SK-N-SH (cell line): ENCODE measurements at regions not wholly inside any gene's neighbourhood (a gene's known extent, or its start where the extent isn't known, plus 50 kb on each side); places are given as distances from the start of the nearest gene placed in this dataset.

Experiments
- CTCF ChIA-PET: fragments of 300-600, 350-600 bp; formaldehyde crosslinking; extraction: SDS; loops from one replicate; lab custom pipeline; 2021; lab: Yijun Ruan, JAX
- POLR2A ChIA-PET: fragments of 350-600 bp; sonication (Branson Sonifier 250); formaldehyde crosslinking; extraction: SDS; loops from one replicate; lab custom pipeline; 2020; ENCODE audit warnings: antibody characterized with exemption, inconsistent platforms; lab: Yijun Ruan, JAX
- DNase-seq: peaks from one replicate; pipeline ENCODE4 v3.0.0; 2012
- H2AFZ ChIP-seq: fragments of 200-600 bp; sonication (generic); 2 replicates; pipeline ENCODE4 v1.8.1; 2016; ENCODE audit warnings: antibody characterized with exemption, mild to moderate bottlenecking, low read depth
- H3F3A ChIP-seq: fragments of 200-600 bp; sonication (generic); replicated peaks from 2 replicates; pipeline ENCODE3; 2016; ENCODE audit warnings: antibody characterized with exemption, mild to moderate bottlenecking; ENCODE audit not compliant: insufficient read depth
- H3K27ac ChIP-seq, 2 experiments: fragments of 200-500 bp in 1 of 2; fragments of 200-600 bp in 1 of 2; sonication (Bioruptor generic) in 1 of 2; sonication (generic), shearing (Covaris generic) in 1 of 2; 2 replicates each; pipeline versions ENCODE4 v1.5.1 to v1.6.1; 2014 to 2016; ENCODE audit warnings: low read depth in 2 of 2, inconsistent platforms in 1 of 2, low read length in 1 of 2, mild to moderate bottlenecking in 1 of 2, mixed read lengths in 1 of 2
- H3K27me3 ChIP-seq: fragments of 200-600 bp; sonication (generic), shearing (Covaris generic); 2 replicates; pipeline ENCODE4 v1.6.1; 2016; ENCODE audit warnings: mixed run types; ENCODE audit not compliant: insufficient read depth
- H3K36me3 ChIP-seq, 2 experiments: fragments of 200-500 bp in 1 of 2; fragments of 200-600 bp in 1 of 2; sonication (Bioruptor generic) in 1 of 2; sonication (generic) in 1 of 2; replicated peaks in 1 of 2; 2 replicates each; pipeline versions ENCODE3 to v1.5.1; 2014 to 2016; ENCODE audit warnings: low read length in 1 of 2, mild to moderate bottlenecking in 1 of 2; ENCODE audit not compliant: insufficient read depth in 2 of 2, control insufficient read depth in 1 of 2
- H3K4me1 ChIP-seq, 2 experiments: fragments of 200-500 bp in 1 of 2; fragments of 200-600 bp in 1 of 2; sonication (Bioruptor generic) in 1 of 2; sonication (generic), shearing (Covaris generic) in 1 of 2; 2 replicates each; pipeline versions ENCODE4 v1.5.1 to v1.6.1; 2014 to 2016; ENCODE audit warnings: low read depth in 1 of 2, low read length in 1 of 2, mixed run types in 1 of 2; ENCODE audit not compliant: insufficient read depth in 2 of 2, control insufficient read depth in 1 of 2
- H3K4me2 ChIP-seq: fragments of 200-600 bp; sonication (generic), shearing (Covaris generic); 2 replicates; pipeline ENCODE4 v1.6.1; 2017; ENCODE audit warnings: mixed run types
- H3K4me3 ChIP-seq, 2 experiments: fragments of 200-500 bp in 1 of 2; fragments of 200-600 bp in 1 of 2; sonication (Bioruptor generic) in 1 of 2; sonication (generic), shearing (Covaris generic) in 1 of 2; 2 replicates each; pipeline versions ENCODE4 v1.5.1 to v1.8.1; 2014 to 2016; ENCODE audit warnings: low read depth in 2 of 2, inconsistent platforms in 1 of 2, low read length in 1 of 2, mild to moderate bottlenecking in 1 of 2, mixed read lengths in 1 of 2, moderate library complexity in 1 of 2
- H3K79me2 ChIP-seq: fragments of 200-600 bp; sonication (generic); 2 replicates; pipeline ENCODE4 v1.8.1; 2017; ENCODE audit warnings: mild to moderate bottlenecking; ENCODE audit not compliant: insufficient read depth
- H3K9ac ChIP-seq: fragments of 200-600 bp; sonication (generic); 2 replicates; pipeline ENCODE4 v1.6.1; 2017; ENCODE audit warnings: mixed run types
- H3K9me2 ChIP-seq: fragments of 200-600 bp; sonication (generic); 2 replicates; pipeline ENCODE4 v1.6.1; 2017; ENCODE audit warnings: mixed run types
- H3K9me3 ChIP-seq: fragments of 200-600 bp; sonication (generic); 2 replicates; pipeline ENCODE4 v1.6.1; 2017; ENCODE audit warnings: mixed run types, mild to moderate bottlenecking, moderate library complexity
- H4K20me1 ChIP-seq: fragments of 200-600 bp; sonication (generic); 2 replicates; pipeline ENCODE4 v1.6.1; 2017; ENCODE audit warnings: mild to moderate bottlenecking, mixed run types; ENCODE audit not compliant: insufficient read depth
- EP300 ChIP-seq, 2 experiments: IDR thresholded peaks; 2 replicates each; pipeline versions ENCODE4 v1.4.0 to v1.6.1; 2012; ENCODE audit warnings: borderline replicate concordance in 1 of 2, low read depth in 1 of 2, low read length in 1 of 2
- FOXJ3 ChIP-seq: sonication (generic); formaldehyde crosslinking; IDR thresholded peaks from 2 replicates; pipeline ENCODE4 v1.5.1; 2020; ENCODE audit warnings: mild to moderate bottlenecking, missing genetic modification reagents
- GATA2 ChIP-seq: sonication (generic); formaldehyde crosslinking; IDR thresholded peaks from 2 replicates; pipeline ENCODE4 v1.5.0; 2020; ENCODE audit warnings: mild to moderate bottlenecking, missing genetic modification reagents
- JUND ChIP-seq: IDR thresholded peaks from 2 replicates; pipeline ENCODE4 v1.4.0; 2012
- MEF2A ChIP-seq: IDR thresholded peaks from 2 replicates; pipeline ENCODE4 v1.4.0; 2012; ENCODE audit warnings: low read depth, borderline replicate concordance
- NFIC ChIP-seq: IDR thresholded peaks from 2 replicates; pipeline ENCODE4 v1.4.0; 2012; ENCODE audit warnings: borderline replicate concordance
- RCOR1 ChIP-seq: fragments of 150-350 bp; IDR thresholded peaks from 2 replicates; pipeline ENCODE4 v1.6.1; 2017; ENCODE audit warnings: antibody characterized with exemption, low read length
- RXRA ChIP-seq: IDR thresholded peaks from 2 replicates; pipeline ENCODE4 v1.4.0; 2012; ENCODE audit warnings: low read depth, mild to moderate bottlenecking, borderline replicate concordance
- SIN3A ChIP-seq: IDR thresholded peaks from 2 replicates; pipeline ENCODE4 v1.6.1; 2012; ENCODE audit warnings: low read depth, mild to moderate bottlenecking, low read length, moderate library complexity, borderline replicate concordance
- TAF1 ChIP-seq: IDR thresholded peaks from 2 replicates; pipeline ENCODE4 v1.6.1; 2012; ENCODE audit warnings: low read depth, mild to moderate bottlenecking, low read length, moderate library complexity, borderline replicate concordance
- TCF12 ChIP-seq: IDR thresholded peaks from 2 replicates; pipeline ENCODE4 v1.4.0; 2012
- TEAD4 ChIP-seq: IDR thresholded peaks from 2 replicates; pipeline ENCODE4 v1.4.0; 2012; ENCODE audit warnings: mild to moderate bottlenecking, borderline replicate concordance; ENCODE audit not compliant: insufficient read depth
- YY1 ChIP-seq: IDR thresholded peaks from 2 replicates; pipeline ENCODE4 v1.4.0; 2012; ENCODE audit warnings: low read depth, mild to moderate bottlenecking
- WGBS: methylation state at CpG from one replicate; pipeline ENCODE4 v1.1.6; 2017; ENCODE audit warnings: low lambda C conversion rate; 5-methylcytosine and 5-hydroxymethylcytosine counted together
- TF ChIP-seq, protein P1 (sequence below): IDR thresholded peaks from 2 replicates; pipeline ENCODE4 v1.4.0; 2012; ENCODE audit warnings: low read depth, borderline replicate concordance
- TF ChIP-seq, protein P2 (sequence below): IDR thresholded peaks from 2 replicates; pipeline ENCODE4; 2012
- TF ChIP-seq, protein P3 (sequence below): IDR thresholded peaks from 2 replicates; pipeline ENCODE4 v1.4.0; 2012; ENCODE audit warnings: low read depth, borderline replicate concordance
- TF ChIP-seq, protein P4 (sequence below): IDR thresholded peaks from 2 replicates; pipeline ENCODE4 v1.6.1; 2012; ENCODE audit warnings: mild to moderate bottlenecking, low read depth, low read length, moderate library complexity
- TF ChIP-seq, protein P5 (sequence below): fragments of 200-600 bp; sonication (generic); IDR thresholded peaks from 2 replicates; pipeline ENCODE4 v1.6.1; 2017; ENCODE audit warnings: antibody characterized with exemption, mild to moderate bottlenecking, moderate library complexity

DNA sequence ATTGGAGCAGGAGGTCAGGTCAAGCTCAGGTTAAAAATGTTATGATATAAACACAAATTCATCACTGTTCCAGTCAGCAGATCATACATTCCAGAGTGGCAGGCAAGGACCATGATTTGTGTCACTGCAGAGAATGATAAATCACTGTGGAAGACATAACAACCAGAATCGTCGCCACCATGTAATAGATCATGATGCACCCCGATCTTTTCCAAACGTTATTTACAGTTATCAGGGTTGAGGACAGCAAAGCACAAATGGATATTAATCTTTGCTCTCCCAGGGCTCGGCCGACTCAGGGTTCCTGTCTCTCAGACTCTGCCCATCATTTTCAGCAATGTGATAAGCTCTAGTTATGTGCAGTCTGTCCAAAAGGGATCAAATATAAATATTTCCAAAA, 122.7 kb downstream of the ZBTB18 start:
- DNase-seq: no peak
- H3K36me3 ChIP-seq: no peaks in the 10 kb centered on the region
- ChIA-PET CTCF (no interaction called here), POLR2A (interaction anchor here (0.6 kb wide), 1 partner anchor 25 kb away, joined by 3 read pairs; no protein-coding TSS in a partner anchor)
- no peaks in the 10 kb centered on the region for H4K20me1 ChIP-seq
- 69% methylated on average over 6 of the region's 6 CpGs for WGBS
- H3K9me2 ChIP-seq: no peaks in the 10 kb centered on the region
- H3K27ac ChIP-seq: peak overlapping the region in 1 of 2 experiments; percentile 34; a peak in 1 of 4 replicates
- no peak overlapping the region for H3K4me3 ChIP-seq
- TF ChIP-seq EP300 (IDR thresholded peaks at IDR 0.05; ENCODE audit: borderline replicate concordance in 1 of 2, low read depth in 1 of 2, low read length in 1 of 2) (no peak), TEAD4 (no peak), SIN3A (no peak), JUND (peak; percentile 13; the same call in 1 of the 2 replicates), YY1 (no peak), RXRA (peak; percentile 38; the same call in 1 of the 2 replicates), MEF2A (0 out of 2 replicates have a peak, but pooled peaks have one; percentile 12), TAF1 (no peak), FOXJ3 (CRISPR knock-in tag) (no peak), RCOR1 (no peak), GATA2 (CRISPR knock-in tag) (no peak), NFIC (no peak), TCF12 (peak; percentile 37; the same call in 1 of the 2 replicates)
- TF ChIP-seq, protein P1, sequence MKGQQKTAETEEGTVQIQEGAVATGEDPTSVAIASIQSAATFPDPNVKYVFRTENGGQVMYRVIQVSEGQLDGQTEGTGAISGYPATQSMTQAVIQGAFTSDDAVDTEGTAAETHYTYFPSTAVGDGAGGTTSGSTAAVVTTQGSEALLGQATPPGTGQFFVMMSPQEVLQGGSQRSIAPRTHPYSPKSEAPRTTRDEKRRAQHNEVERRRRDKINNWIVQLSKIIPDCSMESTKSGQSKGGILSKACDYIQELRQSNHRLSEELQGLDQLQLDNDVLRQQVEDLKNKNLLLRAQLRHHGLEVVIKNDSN: no peak
- TF ChIP-seq, protein P2, sequence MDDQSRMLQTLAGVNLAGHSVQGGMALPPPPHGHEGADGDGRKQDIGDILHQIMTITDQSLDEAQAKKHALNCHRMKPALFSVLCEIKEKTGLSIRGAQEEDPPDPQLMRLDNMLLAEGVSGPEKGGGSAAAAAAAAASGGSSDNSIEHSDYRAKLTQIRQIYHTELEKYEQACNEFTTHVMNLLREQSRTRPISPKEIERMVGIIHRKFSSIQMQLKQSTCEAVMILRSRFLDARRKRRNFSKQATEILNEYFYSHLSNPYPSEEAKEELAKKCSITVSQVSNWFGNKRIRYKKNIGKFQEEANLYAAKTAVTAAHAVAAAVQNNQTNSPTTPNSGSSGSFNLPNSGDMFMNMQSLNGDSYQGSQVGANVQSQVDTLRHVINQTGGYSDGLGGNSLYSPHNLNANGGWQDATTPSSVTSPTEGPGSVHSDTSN: peak; percentile 80
- TF ChIP-seq, protein P3, sequence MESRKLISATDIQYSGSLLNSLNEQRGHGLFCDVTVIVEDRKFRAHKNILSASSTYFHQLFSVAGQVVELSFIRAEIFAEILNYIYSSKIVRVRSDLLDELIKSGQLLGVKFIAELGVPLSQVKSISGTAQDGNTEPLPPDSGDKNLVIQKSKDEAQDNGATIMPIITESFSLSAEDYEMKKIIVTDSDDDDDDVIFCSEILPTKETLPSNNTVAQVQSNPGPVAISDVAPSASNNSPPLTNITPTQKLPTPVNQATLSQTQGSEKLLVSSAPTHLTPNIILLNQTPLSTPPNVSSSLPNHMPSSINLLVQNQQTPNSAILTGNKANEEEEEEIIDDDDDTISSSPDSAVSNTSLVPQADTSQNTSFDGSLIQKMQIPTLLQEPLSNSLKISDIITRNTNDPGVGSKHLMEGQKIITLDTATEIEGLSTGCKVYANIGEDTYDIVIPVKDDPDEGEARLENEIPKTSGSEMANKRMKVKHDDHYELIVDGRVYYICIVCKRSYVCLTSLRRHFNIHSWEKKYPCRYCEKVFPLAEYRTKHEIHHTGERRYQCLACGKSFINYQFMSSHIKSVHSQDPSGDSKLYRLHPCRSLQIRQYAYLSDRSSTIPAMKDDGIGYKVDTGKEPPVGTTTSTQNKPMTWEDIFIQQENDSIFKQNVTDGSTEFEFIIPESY: no peak
- TF ChIP-seq, protein P4, sequence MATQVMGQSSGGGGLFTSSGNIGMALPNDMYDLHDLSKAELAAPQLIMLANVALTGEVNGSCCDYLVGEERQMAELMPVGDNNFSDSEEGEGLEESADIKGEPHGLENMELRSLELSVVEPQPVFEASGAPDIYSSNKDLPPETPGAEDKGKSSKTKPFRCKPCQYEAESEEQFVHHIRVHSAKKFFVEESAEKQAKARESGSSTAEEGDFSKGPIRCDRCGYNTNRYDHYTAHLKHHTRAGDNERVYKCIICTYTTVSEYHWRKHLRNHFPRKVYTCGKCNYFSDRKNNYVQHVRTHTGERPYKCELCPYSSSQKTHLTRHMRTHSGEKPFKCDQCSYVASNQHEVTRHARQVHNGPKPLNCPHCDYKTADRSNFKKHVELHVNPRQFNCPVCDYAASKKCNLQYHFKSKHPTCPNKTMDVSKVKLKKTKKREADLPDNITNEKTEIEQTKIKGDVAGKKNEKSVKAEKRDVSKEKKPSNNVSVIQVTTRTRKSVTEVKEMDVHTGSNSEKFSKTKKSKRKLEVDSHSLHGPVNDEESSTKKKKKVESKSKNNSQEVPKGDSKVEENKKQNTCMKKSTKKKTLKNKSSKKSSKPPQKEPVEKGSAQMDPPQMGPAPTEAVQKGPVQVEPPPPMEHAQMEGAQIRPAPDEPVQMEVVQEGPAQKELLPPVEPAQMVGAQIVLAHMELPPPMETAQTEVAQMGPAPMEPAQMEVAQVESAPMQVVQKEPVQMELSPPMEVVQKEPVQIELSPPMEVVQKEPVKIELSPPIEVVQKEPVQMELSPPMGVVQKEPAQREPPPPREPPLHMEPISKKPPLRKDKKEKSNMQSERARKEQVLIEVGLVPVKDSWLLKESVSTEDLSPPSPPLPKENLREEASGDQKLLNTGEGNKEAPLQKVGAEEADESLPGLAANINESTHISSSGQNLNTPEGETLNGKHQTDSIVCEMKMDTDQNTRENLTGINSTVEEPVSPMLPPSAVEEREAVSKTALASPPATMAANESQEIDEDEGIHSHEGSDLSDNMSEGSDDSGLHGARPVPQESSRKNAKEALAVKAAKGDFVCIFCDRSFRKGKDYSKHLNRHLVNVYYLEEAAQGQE: no peak
- TF ChIP-seq, protein P5, sequence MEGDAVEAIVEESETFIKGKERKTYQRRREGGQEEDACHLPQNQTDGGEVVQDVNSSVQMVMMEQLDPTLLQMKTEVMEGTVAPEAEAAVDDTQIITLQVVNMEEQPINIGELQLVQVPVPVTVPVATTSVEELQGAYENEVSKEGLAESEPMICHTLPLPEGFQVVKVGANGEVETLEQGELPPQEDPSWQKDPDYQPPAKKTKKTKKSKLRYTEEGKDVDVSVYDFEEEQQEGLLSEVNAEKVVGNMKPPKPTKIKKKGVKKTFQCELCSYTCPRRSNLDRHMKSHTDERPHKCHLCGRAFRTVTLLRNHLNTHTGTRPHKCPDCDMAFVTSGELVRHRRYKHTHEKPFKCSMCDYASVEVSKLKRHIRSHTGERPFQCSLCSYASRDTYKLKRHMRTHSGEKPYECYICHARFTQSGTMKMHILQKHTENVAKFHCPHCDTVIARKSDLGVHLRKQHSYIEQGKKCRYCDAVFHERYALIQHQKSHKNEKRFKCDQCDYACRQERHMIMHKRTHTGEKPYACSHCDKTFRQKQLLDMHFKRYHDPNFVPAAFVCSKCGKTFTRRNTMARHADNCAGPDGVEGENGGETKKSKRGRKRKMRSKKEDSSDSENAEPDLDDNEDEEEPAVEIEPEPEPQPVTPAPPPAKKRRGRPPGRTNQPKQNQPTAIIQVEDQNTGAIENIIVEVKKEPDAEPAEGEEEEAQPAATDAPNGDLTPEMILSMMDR: no peak
- H3K9me3 ChIP-seq: no peaks in the 10 kb centered on the region
- no peaks in the 10 kb centered on the region for H3F3A ChIP-seq
- H3K27me3 ChIP-seq: no peaks in the 10 kb centered on the region
- no peak overlapping the region for H3K9ac ChIP-seq
- H3K79me2 ChIP-seq: no peaks in the 10 kb centered on the region
- H2AFZ ChIP-seq: 0 out of 2 replicates have a peak overlapping the region, but pooled peaks have one; percentile 18
- H3K4me2 ChIP-seq: no peak overlapping the region
- H3K4me1 ChIP-seq: peaks cover 0 to 4% of the 10 kb centered on the region in 2 experiments; a peak in 1 of 4 replicates
